ENCODE measurements at regions not wholly inside any gene's neighbourhood (a gene's known extent, or its start where the extent isn't known, plus 50 kb on each side); places are given as distances from the start of the nearest gene placed in this dataset.

GRCh38 chr10:28481968-28482367 lies 51.0 kb upstream of the WAC start:
- DNase-seq = no peak
- intact Hi-C loops (cut with DNase I) = no loop called here
- WGBS, 3 donors = 95 to 100% (median 96%) methylated on average over 1 of the region's 1 CpG
- TF ChIP-seq CTCF (IDR thresholded peaks at IDR 0.05) = no peak
- H3K9me3 ChIP-seq = no peaks in the 10 kb centered on the region
- no peaks in the 10 kb centered on the region for H3K27me3 ChIP-seq (ENCODE audit: insufficient read depth in 3 of 3, low read length in 2 of 3)
- H3K4me1 ChIP-seq = no peaks in the 10 kb centered on the region
- no peaks in the 10 kb centered on the region for H3K36me3 ChIP-seq (ENCODE audit: insufficient read depth in 1 of 2, low read depth in 1 of 2)
- ATAC-seq = no peak
- no peak overlapping the region for H3K4me3 ChIP-seq
- no peak overlapping the region for H3K27ac ChIP-seq
